ENCODE measurements at regions not wholly inside any gene's neighbourhood (a gene's known extent, or its start where the extent isn't known, plus 50 kb on each side); places are given as distances from the start of the nearest gene placed in this dataset.

- no peaks in the 10 kb centered on the region for H3K36me3 Mint-ChIP-seq
- peaks cover 9% of the 10 kb centered on the region for H3K27me3 Mint-ChIP-seq
- H3K27ac Mint-ChIP-seq: no peak overlapping the region
- H3K9me3 Mint-ChIP-seq: no peaks in the 10 kb centered on the region
- H3K4me1 Mint-ChIP-seq: no peaks in the 10 kb centered on the region
- no peak overlapping the region for H3K4me3 Mint-ChIP-seq
These were observed 126.7 kb upstream of the SMIM21 start for GRCh38 chr18:75554176-75554575.

GRCh38 chr18:75553021-75553420 is 125.5 kb upstream of the SMIM21 start:
- Mint-ChIP-seq H3K9me3 (no peaks in the 10 kb centered on the region), H3K4me3 (no peak overlapping the region), H3K27me3 (peaks cover 12% of the 10 kb centered on the region), H3K36me3 (no peaks in the 10 kb centered on the region), H3K4me1 (peaks cover 3% of the 10 kb centered on the region), H3K27ac (no peak overlapping the region)

GRCh38 chr18:75551071-75551470 is 123.6 kb upstream of the SMIM21 start:
- Mint-ChIP-seq H3K9me3 (no peaks in the 10 kb centered on the region), H3K4me1 (peaks cover 3% of the 10 kb centered on the region), H3K27ac (no peak overlapping the region), H3K36me3 (no peaks in the 10 kb centered on the region), H3K4me3 (no peak overlapping the region), H3K27me3 (peaks cover 14% of the 10 kb centered on the region)

- no peak overlapping the region for H3K4me3 Mint-ChIP-seq
- H3K4me1 Mint-ChIP-seq: peaks cover 3% of the 10 kb centered on the region
- H3K36me3 Mint-ChIP-seq: no peaks in the 10 kb centered on the region
- no peaks in the 10 kb centered on the region for H3K9me3 Mint-ChIP-seq
- H3K27ac Mint-ChIP-seq: no peak overlapping the region
- peaks cover 15% of the 10 kb centered on the region for H3K27me3 Mint-ChIP-seq
These were observed 120.9 kb upstream of the SMIM21 start for GRCh38 chr18:75548353-75548905.

- no peaks in the 10 kb centered on the region for H3K36me3 Mint-ChIP-seq
- H3K27me3 Mint-ChIP-seq: peaks cover 17% of the 10 kb centered on the region
- H3K4me1 Mint-ChIP-seq: peaks cover 3% of the 10 kb centered on the region
- no peak overlapping the region for H3K27ac Mint-ChIP-seq
- no peak overlapping the region for H3K4me3 Mint-ChIP-seq
- no peaks in the 10 kb centered on the region for H3K9me3 Mint-ChIP-seq
These were observed 119.5 kb upstream of the SMIM21 start for GRCh38 chr18:75546964-75547363.

- Mint-ChIP-seq H3K27ac (no peak overlapping the region), H3K4me3 (no peak overlapping the region), H3K27me3 (peaks cover 19% of the 10 kb centered on the region), H3K36me3 (no peaks in the 10 kb centered on the region), H3K9me3 (no peaks in the 10 kb centered on the region), H3K4me1 (peaks cover 3% of the 10 kb centered on the region)
These were observed 117.7 kb upstream of the SMIM21 start for GRCh38 chr18:75545189-75545588.

GRCh38 chr18:75544496-75544895 is 117.0 kb upstream of the SMIM21 start:
- Mint-ChIP-seq H3K36me3 (no peaks in the 10 kb centered on the region), H3K9me3 (no peaks in the 10 kb centered on the region), H3K4me1 (peaks cover 3% of the 10 kb centered on the region), H3K27me3 (peaks cover 22% of the 10 kb centered on the region), H3K4me3 (no peak overlapping the region), H3K27ac (no peak overlapping the region)

- Mint-ChIP-seq H3K27ac (no peak overlapping the region), H3K27me3 (peaks cover 20% of the 10 kb centered on the region), H3K4me1 (peaks cover 3% of the 10 kb centered on the region), H3K9me3 (no peaks in the 10 kb centered on the region), H3K4me3 (no peak overlapping the region), H3K36me3 (no peaks in the 10 kb centered on the region)
These were observed 116.6 kb upstream of the SMIM21 start for GRCh38 chr18:75544051-75544481.

- Mint-ChIP-seq H3K9me3 (no peaks in the 10 kb centered on the region), H3K27me3 (peaks cover 16% of the 10 kb centered on the region), H3K4me3 (no peak overlapping the region), H3K36me3 (no peaks in the 10 kb centered on the region), H3K4me1 (no peaks in the 10 kb centered on the region), H3K27ac (no peak overlapping the region)
These were observed 111.2 kb upstream of the SMIM21 start for GRCh38 chr18:75538727-75539126.

- no peaks in the 10 kb centered on the region for H3K4me1 Mint-ChIP-seq
- no peak overlapping the region for H3K27ac Mint-ChIP-seq
- no peaks in the 10 kb centered on the region for H3K9me3 Mint-ChIP-seq
- H3K4me3 Mint-ChIP-seq: no peak overlapping the region
- peaks cover under 1% of the 10 kb centered on the region for H3K27me3 Mint-ChIP-seq
- no peaks in the 10 kb centered on the region for H3K36me3 Mint-ChIP-seq
These were observed 106.4 kb upstream of the SMIM21 start for GRCh38 chr18:75533950-75534349.

- no peaks in the 10 kb centered on the region for H3K36me3 Mint-ChIP-seq
- no peak overlapping the region for H3K4me3 Mint-ChIP-seq
- no peaks in the 10 kb centered on the region for H3K27me3 Mint-ChIP-seq
- H3K4me1 Mint-ChIP-seq: no peaks in the 10 kb centered on the region
- no peaks in the 10 kb centered on the region for H3K9me3 Mint-ChIP-seq
- no peak overlapping the region for H3K27ac Mint-ChIP-seq
These were observed 105.7 kb upstream of the SMIM21 start for GRCh38 chr18:75533209-75533608.

GRCh38 chr18:75531851-75532459 is 104.5 kb upstream of the SMIM21 start:
- H3K4me3 Mint-ChIP-seq: no peak overlapping the region
- H3K9me3 Mint-ChIP-seq: no peaks in the 10 kb centered on the region
- H3K27ac Mint-ChIP-seq: no peak overlapping the region
- H3K36me3 Mint-ChIP-seq: no peaks in the 10 kb centered on the region
- H3K27me3 Mint-ChIP-seq: no peaks in the 10 kb centered on the region
- no peaks in the 10 kb centered on the region for H3K4me1 Mint-ChIP-seq

GRCh38 chr18:75531212-75531850 is 103.8 kb upstream of the SMIM21 start:
- H3K4me3 Mint-ChIP-seq: no peak overlapping the region
- H3K27ac Mint-ChIP-seq: no peak overlapping the region
- H3K36me3 Mint-ChIP-seq: no peaks in the 10 kb centered on the region
- no peaks in the 10 kb centered on the region for H3K4me1 Mint-ChIP-seq
- no peaks in the 10 kb centered on the region for H3K9me3 Mint-ChIP-seq
- H3K27me3 Mint-ChIP-seq: no peaks in the 10 kb centered on the region

GRCh38 chr18:75530566-75531211 is 103.2 kb upstream of the SMIM21 start:
- Mint-ChIP-seq H3K4me1 (no peaks in the 10 kb centered on the region), H3K9me3 (no peaks in the 10 kb centered on the region), H3K27me3 (no peaks in the 10 kb centered on the region), H3K4me3 (no peak overlapping the region), H3K36me3 (no peaks in the 10 kb centered on the region), H3K27ac (no peak overlapping the region)

GRCh38 chr18:75530118-75530517 is 102.6 kb upstream of the SMIM21 start:
- no peak overlapping the region for H3K4me3 Mint-ChIP-seq
- H3K4me1 Mint-ChIP-seq: no peaks in the 10 kb centered on the region
- H3K27me3 Mint-ChIP-seq: no peaks in the 10 kb centered on the region
- H3K9me3 Mint-ChIP-seq: no peaks in the 10 kb centered on the region
- no peaks in the 10 kb centered on the region for H3K36me3 Mint-ChIP-seq
- H3K27ac Mint-ChIP-seq: no peak overlapping the region

GRCh38 chr18:75529394-75529793 is 101.9 kb upstream of the SMIM21 start:
- no peak overlapping the region for H3K4me3 Mint-ChIP-seq
- no peaks in the 10 kb centered on the region for H3K4me1 Mint-ChIP-seq
- H3K27ac Mint-ChIP-seq: no peak overlapping the region
- H3K36me3 Mint-ChIP-seq: no peaks in the 10 kb centered on the region
- no peaks in the 10 kb centered on the region for H3K9me3 Mint-ChIP-seq
- no peaks in the 10 kb centered on the region for H3K27me3 Mint-ChIP-seq
